B cell (primary cell): ENCODE measurements at regions not wholly inside any gene's neighbourhood (a gene's known extent, or its start where the extent isn't known, plus 50 kb on each side); places are given as distances from the start of the nearest gene placed in this dataset.

Source experiments
- ATAC-seq: fragments of 200-7000 bp; cut with Tn5 transposase; one replicate; pipeline ENCODE4 v1.10.0; 2021; ENCODE audit warnings: low read depth, mild to moderate bottlenecking, moderate number of reproducible peaks, moderate library complexity
- CTCF ChIA-PET: fragments of 350-600 bp; sonication (Branson Sonifier 250); formaldehyde crosslinking; loops from one replicate; lab custom pipeline; 2021; ENCODE audit warnings: antibody characterized with exemption, inconsistent platforms; lab: Charles Lee
- POLR2A ChIA-PET: fragments of 350-600 bp; sonication (Branson Sonifier 250); formaldehyde crosslinking; loops from one replicate; lab custom pipeline; 2021; ENCODE audit warnings: antibody characterized with exemption; lab: Charles Lee
- DNase-seq: peaks from one replicate; pipeline ENCODE4 v3.0.0; 2013
- H2AFZ ChIP-seq: 2 replicates; pipeline ENCODE4 v1.6.1; 2012; ENCODE audit warnings: mild to moderate bottlenecking, low read depth, low read length; ENCODE audit not compliant: insufficient read depth, poor library complexity, severe bottlenecking
- H3K27ac ChIP-seq, 2 donors: 1 replicate in 1 of 2; 2 replicates in 1 of 2; pipeline ENCODE4 v1.5.1; 2012 to 2013; ENCODE audit warnings: low read length in 2 of 2, mild to moderate bottlenecking in 2 of 2, moderate library complexity in 1 of 2
- H3K27me3 ChIP-seq, 4 experiments: fragments of 200-600 bp in 1 of 4; sonication (generic) in 1 of 4; replicated peaks in 1 of 4; 1 replicate in 2 of 4; 2 replicates in 2 of 4; pipeline versions ENCODE4 v1.6.1 to v1.7.0; 2013 to 2016; ENCODE audit warnings: low read length in 3 of 4, mild to moderate bottlenecking in 2 of 4, mixed read lengths in 1 of 4, moderate library complexity in 1 of 4; ENCODE audit not compliant: insufficient read depth in 4 of 4, control insufficient read depth in 3 of 4; ENCODE audit errors: control extremely low read depth in 1 of 4
- H3K36me3 ChIP-seq, 2 experiments: replicated peaks in 1 of 2; 1 replicate in 1 of 2; 2 replicates in 1 of 2; pipeline versions ENCODE4 v1.6.1 to v1.7.1; 2013; ENCODE audit warnings: low read length in 1 of 2; ENCODE audit not compliant: insufficient read depth in 2 of 2, control insufficient read depth in 1 of 2; ENCODE audit errors: control extremely low read depth in 1 of 2, extremely low read depth in 1 of 2
- H3K4me1 ChIP-seq, 2 donors: fragments of 200-600 bp in 1 of 2; sonication (generic) in 1 of 2; 1 replicate in 1 of 2; 2 replicates in 1 of 2; pipeline versions ENCODE4 v1.5.1 to v1.6.1; 2013 to 2017; ENCODE audit warnings: low read length in 2 of 2; ENCODE audit not compliant: control insufficient read depth in 2 of 2, insufficient read depth in 2 of 2
- H3K4me2 ChIP-seq: replicated peaks from 2 replicates; pipeline ENCODE3; 2012; ENCODE audit warnings: mild to moderate bottlenecking, low read depth, low read length; ENCODE audit not compliant: poor library complexity, severe bottlenecking
- H3K4me3 ChIP-seq, 5 experiments: fragments of 200-600 bp in 1 of 5; sonication (generic) in 1 of 5; 1 replicate in 3 of 5; 2 replicates in 2 of 5; pipeline versions ENCODE4 v1.5.1 to v1.7.0; 2011 to 2016; ENCODE audit warnings: low read length in 4 of 5, mild to moderate bottlenecking in 4 of 5, low read depth in 2 of 5, control low read depth in 1 of 5, moderate library complexity in 1 of 5; ENCODE audit not compliant: insufficient read depth in 1 of 5; ENCODE audit errors: control extremely low read depth in 1 of 5, extremely low read depth in 1 of 5
- H3K79me2 ChIP-seq: fragments of 200-600 bp; sonication (generic); one replicate; pipeline ENCODE4 v1.6.0; 2016; ENCODE audit warnings: low read length; ENCODE audit not compliant: control insufficient read depth, insufficient read depth
- H3K9ac ChIP-seq: fragments of 200-600 bp; sonication (generic); 2 replicates; pipeline ENCODE4 v1.6.1; 2017; ENCODE audit warnings: mild to moderate bottlenecking, low read length, moderate library complexity
- H3K9me3 ChIP-seq, 3 donors: one replicate each; pipeline versions ENCODE4 v1.6.1 to v1.7.1; 2013; ENCODE audit warnings: low read length in 2 of 3; ENCODE audit not compliant: control insufficient read depth in 2 of 3, insufficient read depth in 1 of 3; ENCODE audit errors: control extremely low read depth in 1 of 3
- H4K20me1 ChIP-seq: 2 replicates; pipeline ENCODE4 v1.6.0; 2012; ENCODE audit warnings: mild to moderate bottlenecking, low read length; ENCODE audit not compliant: insufficient read depth, control insufficient read depth, poor library complexity, severe bottlenecking
- H3K27ac Mint-ChIP-seq: one replicate; pipeline ENCODE4 v1.8.0; 2021; ENCODE audit warnings: mixed read lengths
- H3K27me3 Mint-ChIP-seq: one replicate; pipeline ENCODE4 v1.8.0; 2021; ENCODE audit warnings: mixed read lengths
- H3K4me1 Mint-ChIP-seq: one replicate; pipeline ENCODE4 v1.8.0; 2021; ENCODE audit warnings: mixed read lengths
- H3K4me3 Mint-ChIP-seq: one replicate; pipeline ENCODE4 v1.8.0; 2021; ENCODE audit warnings: mixed read lengths
- H3K9me3 Mint-ChIP-seq: one replicate; pipeline ENCODE4 v1.8.0; 2022; ENCODE audit warnings: mixed read lengths; ENCODE audit not compliant: insufficient read depth
- EZH2 ChIP-seq: IDR thresholded peaks from 2 replicates; pipeline ENCODE4 v1.6.1; 2012; ENCODE audit warnings: borderline replicate concordance, low read depth, mild to moderate bottlenecking, moderate library complexity, low read length; ENCODE audit not compliant: insufficient read depth, poor library complexity, severe bottlenecking
- WGBS: methylation state at CpG from one replicate; pipeline ENCODE4 v1.1.5; 2013; ENCODE audit warnings: missing lambda C conversion rate; ENCODE audit not compliant: insufficient coverage; 5-methylcytosine and 5-hydroxymethylcytosine counted together
- intact Hi-C: fragments of 100-400 bp; cut with micrococcal nuclease; formaldehyde crosslinking; loops from one replicate; pipeline ENCODE4 v1.10.0; 2022
- TF ChIP-seq, protein P1 (sequence below): fragments of 200-600 bp; IDR thresholded peaks from one replicate; pipeline ENCODE4 v1.8.0; 2022; ENCODE audit warnings: antibody characterized with exemption, mild to moderate bottlenecking

DNA sequence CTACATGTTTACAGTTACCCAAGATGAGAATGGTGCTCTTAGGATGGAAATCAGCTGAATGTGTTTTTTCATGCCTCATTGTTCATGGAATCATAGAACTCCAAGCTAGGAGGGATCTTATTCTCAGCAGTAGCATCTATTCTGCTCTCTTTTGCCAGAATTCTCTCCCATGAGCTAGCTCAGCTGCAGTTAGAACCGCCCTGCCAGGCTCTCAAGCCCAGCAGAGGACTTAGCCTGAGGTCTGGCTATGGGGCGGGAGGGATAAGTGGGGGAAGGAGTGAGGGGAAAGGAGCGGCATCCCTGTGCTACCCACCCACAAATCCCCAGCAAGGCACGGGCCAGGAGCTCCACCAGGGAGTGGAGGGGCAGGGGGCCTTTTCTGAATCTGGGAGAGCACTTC, 120.7 kb upstream of the PLXNA4 start:
- Mint-ChIP-seq H3K4me3 (no peak overlapping the region), H3K9me3 (peaks cover 4% of the 10 kb centered on the region), H3K27ac (no peak overlapping the region), H3K4me1 (no peaks in the 10 kb centered on the region), H3K27me3 (peaks cover 9% of the 10 kb centered on the region)
- no CpG with 5 or more reads among the region's 4 CpGs for WGBS
- Histone ChIP-seq H3K4me3 (no peak overlapping the region), H3K27me3 (no peaks in the 10 kb centered on the region), H3K36me3 (no peaks in the 10 kb centered on the region), H2AFZ (no peak overlapping the region), H3K27ac (no peak overlapping the region), H3K4me1 (no peaks in the 10 kb centered on the region), H3K4me2 (no peak overlapping the region), H4K20me1 (no peaks in the 10 kb centered on the region), H3K9ac (no peak overlapping the region), H3K9me3 (peaks cover 0 to 2% (median 0%) of the 10 kb centered on the region in 3 donors), H3K79me2 (no peaks in the 10 kb centered on the region)
- POLR2A ChIA-PET = no interaction called here
- intact Hi-C loops = no loop called here
- DNase-seq = no peak
- TF ChIP-seq, protein P1, sequence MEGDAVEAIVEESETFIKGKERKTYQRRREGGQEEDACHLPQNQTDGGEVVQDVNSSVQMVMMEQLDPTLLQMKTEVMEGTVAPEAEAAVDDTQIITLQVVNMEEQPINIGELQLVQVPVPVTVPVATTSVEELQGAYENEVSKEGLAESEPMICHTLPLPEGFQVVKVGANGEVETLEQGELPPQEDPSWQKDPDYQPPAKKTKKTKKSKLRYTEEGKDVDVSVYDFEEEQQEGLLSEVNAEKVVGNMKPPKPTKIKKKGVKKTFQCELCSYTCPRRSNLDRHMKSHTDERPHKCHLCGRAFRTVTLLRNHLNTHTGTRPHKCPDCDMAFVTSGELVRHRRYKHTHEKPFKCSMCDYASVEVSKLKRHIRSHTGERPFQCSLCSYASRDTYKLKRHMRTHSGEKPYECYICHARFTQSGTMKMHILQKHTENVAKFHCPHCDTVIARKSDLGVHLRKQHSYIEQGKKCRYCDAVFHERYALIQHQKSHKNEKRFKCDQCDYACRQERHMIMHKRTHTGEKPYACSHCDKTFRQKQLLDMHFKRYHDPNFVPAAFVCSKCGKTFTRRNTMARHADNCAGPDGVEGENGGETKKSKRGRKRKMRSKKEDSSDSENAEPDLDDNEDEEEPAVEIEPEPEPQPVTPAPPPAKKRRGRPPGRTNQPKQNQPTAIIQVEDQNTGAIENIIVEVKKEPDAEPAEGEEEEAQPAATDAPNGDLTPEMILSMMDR = no peak
- TF ChIP-seq EZH2 = no peak
- ATAC-seq = no peak
- CTCF ChIA-PET = interaction anchor here (0.5 to 0.6 kb wide), 2 partner anchors 117 to 1000 kb away, joined by 3 to 6 read pairs; no protein-coding TSS in a partner anchor

DNA sequence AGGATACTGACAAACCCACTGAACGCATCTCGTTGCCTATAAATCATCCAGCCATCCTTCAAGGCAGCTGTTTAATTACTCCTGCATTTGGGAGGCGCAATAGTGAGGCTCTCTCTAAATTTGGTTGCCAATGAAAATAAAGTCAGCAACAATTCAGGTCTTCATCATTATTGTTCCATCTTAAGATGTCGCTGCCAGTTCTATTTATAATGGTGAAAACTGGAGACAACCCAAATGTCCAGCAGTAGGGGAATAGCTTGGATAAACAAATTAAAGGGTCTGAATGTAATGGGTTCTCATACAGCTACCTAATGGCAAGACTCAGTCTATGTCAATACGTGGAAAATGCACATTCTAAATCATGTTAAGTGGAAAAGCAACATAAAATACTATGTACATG, 120.1 kb upstream of the PLXNA4 start:
- H3K9me3 Mint-ChIP-seq = no peaks in the 10 kb centered on the region
- H3K79me2 ChIP-seq = no peaks in the 10 kb centered on the region
- peaks cover 14% of the 10 kb centered on the region for H3K27me3 Mint-ChIP-seq
- TF ChIP-seq, protein P1 = no peak
- TF ChIP-seq EZH2 = no peak
- no peaks in the 10 kb centered on the region for H3K36me3 ChIP-seq
- POLR2A ChIA-PET = no interaction called here
- CTCF ChIA-PET = no interaction called here
- no peak overlapping the region for H3K9ac ChIP-seq
- peaks cover 0 to 2% (median 0%) of the 10 kb centered on the region in 3 donors for H3K9me3 ChIP-seq
- intact Hi-C loops = no loop called here
- H3K4me1 Mint-ChIP-seq = no peaks in the 10 kb centered on the region
- no peaks in the 10 kb centered on the region for H4K20me1 ChIP-seq
- WGBS = 80% methylated on average over 1 of the region's 5 CpGs
- H2AFZ ChIP-seq = no peak overlapping the region
- H3K27ac Mint-ChIP-seq = no peak overlapping the region
- no peak overlapping the region for H3K4me2 ChIP-seq
- no peak overlapping the region for H3K4me3 Mint-ChIP-seq
- H3K4me1 ChIP-seq = no peaks in the 10 kb centered on the region
- no peak overlapping the region for H3K4me3 ChIP-seq
- no peak for DNase-seq
- no peaks in the 10 kb centered on the region for H3K27me3 ChIP-seq
- H3K27ac ChIP-seq = no peak overlapping the region
- no peak for ATAC-seq
